Caki2 (cell line): ENCODE measurements at regions not wholly inside any gene's neighbourhood (a gene's known extent, or its start where the extent isn't known, plus 50 kb on each side); places are given as distances from the start of the nearest gene placed in this dataset.
A peak's percentile ranks its signal among the peaks of the same experiment; 100 is the strongest.

Experiments used
- DNase-seq: peaks from one replicate; pipeline ENCODE4 v3.0.0-alpha.2; 2015; ENCODE audit warnings: low read depth
- in situ Hi-C: cut with HindIII; loops from 2 replicates; pipeline ENCODE4 v1.10.0; 2016; ENCODE audit warnings: low sequenced_read_pairs, low pct_unique_long_range_greater_than_20kb, mixed read lengths

DNA sequence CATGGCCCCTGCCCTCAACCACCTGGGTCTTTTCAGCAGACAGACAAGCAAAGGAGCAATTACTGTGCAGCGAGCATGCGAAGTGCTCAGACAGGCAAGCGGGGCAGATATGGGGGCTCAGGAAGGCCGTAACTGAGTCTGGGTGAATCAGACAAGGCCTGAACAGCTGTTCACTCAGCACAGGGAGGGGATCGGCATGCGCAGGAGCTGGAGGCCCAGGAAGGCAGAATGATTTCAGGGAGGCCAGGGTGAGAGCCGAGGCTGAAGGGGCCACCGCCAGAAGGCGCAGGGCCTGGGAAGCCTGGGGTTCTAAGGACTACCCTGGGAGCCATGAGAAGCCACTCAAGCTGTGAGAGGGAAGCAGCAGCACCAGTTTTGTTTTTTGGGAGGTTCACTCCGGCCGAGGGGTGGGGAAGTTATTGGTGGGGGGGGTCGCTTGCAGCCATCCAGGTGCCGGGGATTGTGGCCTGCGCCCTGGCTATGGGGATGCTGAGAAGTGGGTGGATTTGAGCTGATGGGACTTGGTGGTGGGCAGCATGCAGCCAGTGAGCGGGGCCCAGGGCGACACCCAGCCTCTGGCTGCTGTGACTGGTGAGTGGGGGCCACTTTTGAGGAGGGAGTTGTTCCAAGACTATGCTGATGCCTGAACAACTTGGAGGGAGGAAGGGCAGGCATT, 132.2 kb downstream of the TSN start:
- in situ Hi-C loops: no loop called here
- no peak for DNase-seq

DNA sequence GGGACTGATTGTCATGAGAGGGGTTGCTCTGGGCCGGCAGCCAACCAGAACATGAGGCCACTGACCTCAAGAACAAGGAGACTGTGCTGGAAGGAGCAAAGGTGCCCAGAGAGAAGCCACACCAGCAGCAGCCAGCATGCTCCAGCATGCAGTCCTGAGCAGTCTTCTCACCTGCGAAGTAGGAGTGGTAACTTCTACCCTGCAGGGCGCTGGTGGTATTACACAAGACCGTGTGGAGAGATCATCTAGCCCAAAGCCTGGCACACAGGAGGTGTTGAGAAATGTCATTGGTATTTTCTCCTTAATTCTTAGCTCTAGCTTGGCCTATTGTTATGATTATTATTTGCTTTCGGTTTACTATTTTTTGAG, 132.7 kb downstream of the TSN start:
- in situ Hi-C loops: no loop called here
- no peak for DNase-seq

DNA sequence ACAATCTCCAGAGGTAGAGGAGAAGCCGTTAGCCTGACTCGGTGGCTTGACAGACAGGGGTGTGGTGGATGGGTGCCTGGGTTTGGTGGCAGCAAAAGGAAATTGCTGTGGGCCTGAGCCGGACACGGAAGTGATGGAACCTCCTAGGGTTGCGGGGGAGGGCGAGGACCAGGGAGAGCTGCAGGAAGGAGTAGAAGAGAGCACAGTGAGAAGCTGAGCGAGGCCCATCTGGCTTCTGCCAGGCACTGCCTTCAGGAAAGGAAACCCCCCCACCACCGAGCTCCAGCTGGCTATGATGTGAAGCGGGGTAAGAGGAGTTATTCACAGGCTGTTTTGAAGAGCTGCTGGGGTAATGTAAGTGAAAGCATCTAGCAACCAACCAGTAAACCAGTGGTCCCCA, 134.6 kb downstream of the TSN start:
- in situ Hi-C loops: no loop called here
- no peak for DNase-seq

DNA sequence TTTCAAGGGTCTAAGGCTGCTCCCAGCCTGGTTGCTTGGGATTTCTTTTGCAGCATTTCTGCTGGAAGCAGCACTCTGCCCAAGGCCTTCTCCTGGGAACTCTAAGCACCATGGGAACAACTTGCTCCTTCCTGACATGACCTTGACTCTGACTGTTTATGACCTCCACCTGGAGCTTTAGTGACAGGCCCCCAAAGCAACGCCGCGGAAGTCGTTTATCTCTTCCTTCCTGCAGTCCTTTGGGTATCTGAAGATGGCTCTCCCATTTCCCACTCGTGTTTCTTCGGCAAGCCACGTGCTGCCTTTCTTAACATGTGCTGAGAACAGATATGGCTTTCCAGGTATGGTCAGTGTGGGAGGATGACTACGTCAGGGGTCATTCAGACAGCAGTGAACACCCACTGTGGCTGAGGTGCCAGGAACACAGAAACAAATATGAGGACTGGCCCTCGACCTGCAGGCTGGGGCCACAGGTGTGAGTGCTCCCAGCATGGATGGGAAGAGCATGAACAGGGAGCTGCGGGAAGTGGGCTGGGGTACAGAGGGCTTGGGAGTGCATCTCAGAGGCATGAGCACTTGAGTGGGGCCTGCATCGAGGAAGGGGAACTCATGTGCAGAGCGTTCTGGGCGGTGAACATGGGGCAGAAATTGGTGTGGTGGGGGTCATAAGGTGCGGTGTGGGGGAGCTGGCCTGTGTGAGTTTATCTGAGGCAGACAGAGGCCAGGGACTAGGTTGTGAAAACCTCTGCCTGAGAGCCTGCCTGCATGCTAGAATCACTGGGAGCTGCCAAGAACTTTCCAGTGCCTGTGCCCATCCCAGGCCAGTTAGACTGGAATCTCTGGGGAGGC, 140.5 kb downstream of the TSN start:
- in situ Hi-C loops: no loop called here
- no peak for DNase-seq

DNA sequence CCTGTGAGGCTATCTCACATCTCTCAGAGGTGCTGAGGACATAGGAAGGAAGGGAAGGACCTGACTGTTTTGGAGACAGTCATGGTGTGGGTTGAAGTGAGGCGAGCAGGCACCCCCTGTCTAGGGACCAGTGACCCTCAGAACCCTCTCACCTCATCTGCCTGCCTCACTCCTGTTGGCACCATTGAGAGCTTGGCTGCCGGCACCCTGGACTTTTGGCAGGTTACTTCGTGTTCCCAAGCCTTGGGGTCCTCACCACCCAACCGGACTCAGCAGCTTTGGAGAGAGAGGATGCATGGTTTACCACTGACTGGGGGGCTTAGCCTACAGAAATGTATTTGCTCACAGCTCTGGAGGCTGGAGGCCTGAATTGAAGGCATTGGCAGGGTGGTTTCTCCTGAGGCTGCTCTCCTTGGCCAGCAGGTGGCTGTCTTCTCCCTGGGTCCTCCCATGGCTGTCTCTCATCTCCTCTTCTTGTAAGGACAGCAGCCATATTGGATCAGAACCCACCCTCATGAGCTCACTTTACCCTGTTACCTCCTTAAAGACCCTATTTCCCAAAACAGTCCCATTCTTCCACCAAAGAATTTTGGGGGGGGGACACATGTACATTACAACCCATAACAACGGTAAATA, 142.0 kb downstream of the TSN start:
- in situ Hi-C loops: no loop called here
- DNase-seq: peak; percentile 27

DNA sequence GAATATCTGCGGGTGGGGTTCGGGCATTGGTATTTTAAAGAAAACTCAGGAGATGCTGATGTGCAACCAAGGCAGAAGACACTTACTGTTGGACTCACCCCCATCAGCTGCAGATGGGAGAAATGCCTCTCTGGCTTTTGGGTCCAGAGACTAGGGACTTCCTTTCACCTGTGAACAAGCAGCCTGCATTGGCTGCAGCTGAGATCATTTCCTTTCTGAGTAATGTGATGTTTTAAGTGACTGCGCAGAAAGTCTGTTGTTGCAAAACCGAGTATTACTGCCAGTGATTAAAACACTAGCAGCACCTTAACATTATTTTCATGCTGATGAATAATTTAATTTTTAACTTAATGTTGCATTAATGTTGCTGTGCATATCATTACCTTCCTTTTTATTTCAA, 143.0 kb downstream of the TSN start:
- in situ Hi-C loops: no loop called here
- DNase-seq: no peak

DNA sequence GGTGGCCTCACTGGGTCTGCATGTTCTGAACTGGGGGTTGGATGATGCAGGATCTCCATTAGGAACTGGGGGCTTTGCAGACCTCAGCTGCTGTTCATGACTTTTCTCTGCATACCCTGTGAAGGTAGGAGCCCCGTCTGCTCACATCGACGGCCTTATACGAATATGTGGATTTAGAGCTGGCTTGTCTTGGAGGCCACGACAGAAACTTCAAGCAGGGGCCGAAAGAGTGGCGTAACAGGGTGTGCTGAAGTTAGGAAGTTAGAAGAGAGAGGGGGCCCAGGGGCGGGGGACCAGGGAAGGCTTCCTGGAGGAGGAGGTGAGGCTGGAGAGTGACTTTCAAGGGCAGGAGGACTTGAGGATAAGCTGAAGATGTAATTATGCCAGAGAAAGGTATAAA, 144.9 kb downstream of the TSN start:
- no peak for DNase-seq
- in situ Hi-C loops: no loop called here

DNA sequence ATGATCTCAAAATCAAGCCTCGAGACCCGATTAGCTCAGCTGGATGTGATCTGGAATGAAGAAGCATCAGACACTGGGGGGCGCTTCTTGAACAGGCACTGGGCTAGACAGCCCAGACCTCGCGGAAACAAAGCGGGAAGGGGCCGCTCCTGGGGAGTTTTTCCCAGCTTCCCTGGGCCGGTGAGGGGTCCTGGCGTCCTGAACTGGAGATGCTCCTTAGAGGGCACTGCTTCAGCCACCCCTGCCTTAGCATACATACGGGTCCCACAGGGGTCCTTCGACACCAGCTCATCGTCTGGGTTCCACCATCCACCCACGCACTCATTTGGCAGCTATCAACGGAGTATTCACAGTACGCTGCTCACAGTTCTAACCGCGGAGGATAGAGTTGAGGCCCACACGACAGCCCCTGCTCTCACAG, 146.7 kb downstream of the TSN start:
- no peak for DNase-seq
- in situ Hi-C loops: no loop called here

DNA sequence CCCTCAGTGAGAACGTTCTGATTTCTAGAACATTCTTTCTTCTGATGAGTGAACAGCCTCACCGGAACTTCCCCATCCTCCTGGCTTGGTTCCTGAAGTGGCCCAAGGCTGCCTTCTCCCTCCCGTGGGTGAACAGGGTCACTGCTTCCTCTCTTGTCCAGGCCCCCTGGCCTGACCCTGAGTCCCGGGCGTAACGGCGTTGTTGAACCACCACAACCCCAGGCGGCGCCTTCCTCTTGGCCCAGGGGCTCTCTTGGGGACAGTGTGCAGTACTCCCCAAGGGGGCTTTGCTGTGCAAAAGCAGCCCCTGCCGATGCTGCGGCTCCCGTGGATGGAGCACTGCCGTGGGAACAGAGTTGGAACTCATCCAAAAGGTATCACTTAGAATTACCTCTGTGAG, 147.2 kb downstream of the TSN start:
- in situ Hi-C loops: no loop called here

DNA sequence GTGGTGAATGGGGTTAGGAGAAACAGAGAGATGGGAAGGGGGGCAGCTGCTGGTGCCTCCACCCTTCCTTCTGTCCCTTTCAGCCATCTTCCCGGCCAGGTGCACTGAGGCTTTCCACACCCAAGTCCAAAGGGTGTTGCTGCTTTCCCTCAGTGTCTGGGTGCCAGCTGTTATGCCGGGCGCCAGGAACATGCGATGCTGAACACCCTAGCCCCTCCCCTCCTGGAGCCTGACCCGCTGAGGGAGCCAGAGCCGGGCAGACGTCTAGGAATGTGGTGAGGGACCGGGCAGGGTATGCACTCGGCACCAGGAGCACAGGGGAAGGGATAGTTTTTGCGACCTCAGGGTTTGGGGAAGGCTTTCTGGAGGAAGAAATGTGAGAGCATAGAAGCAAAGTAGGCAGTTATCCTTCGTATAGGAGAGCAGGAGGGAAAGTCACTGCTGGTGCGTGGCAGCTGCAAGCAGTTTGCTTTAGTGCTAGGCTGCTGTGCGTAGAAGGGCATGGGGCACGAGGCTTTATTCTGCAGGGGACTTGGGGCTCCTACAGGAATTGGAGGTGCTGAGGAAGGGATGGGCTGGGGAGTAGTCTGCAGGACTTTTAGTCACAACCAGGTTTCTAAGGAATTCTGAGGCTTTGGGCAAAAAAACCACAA, 147.7 kb downstream of the TSN start:
- in situ Hi-C loops: no loop called here
- DNase-seq: no peak

More for the DNA sequence above, 147.2 kb downstream of the TSN start:
- no peak for DNase-seq

DNA sequence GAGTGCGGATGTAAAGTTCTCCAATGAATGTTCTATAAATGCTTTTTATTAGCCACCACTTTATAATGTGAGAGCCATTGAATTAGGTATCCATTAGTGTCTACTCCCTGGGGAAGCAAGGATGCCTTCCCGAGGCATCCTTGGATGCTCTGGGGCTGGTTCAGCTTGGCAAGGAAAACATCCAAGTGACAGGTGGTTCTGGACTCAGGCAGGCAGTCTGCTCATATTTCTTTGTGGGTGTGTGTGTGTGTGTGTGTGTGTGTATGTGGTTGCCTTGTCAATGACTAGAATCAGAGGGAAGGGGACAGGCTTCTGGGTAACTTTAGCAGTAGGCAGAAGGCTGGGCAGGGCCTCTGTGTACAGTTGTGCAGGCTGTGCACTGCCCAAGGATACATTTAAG, 149.2 kb downstream of the TSN start:
- in situ Hi-C loops: no loop called here
- DNase-seq: no peak

DNA sequence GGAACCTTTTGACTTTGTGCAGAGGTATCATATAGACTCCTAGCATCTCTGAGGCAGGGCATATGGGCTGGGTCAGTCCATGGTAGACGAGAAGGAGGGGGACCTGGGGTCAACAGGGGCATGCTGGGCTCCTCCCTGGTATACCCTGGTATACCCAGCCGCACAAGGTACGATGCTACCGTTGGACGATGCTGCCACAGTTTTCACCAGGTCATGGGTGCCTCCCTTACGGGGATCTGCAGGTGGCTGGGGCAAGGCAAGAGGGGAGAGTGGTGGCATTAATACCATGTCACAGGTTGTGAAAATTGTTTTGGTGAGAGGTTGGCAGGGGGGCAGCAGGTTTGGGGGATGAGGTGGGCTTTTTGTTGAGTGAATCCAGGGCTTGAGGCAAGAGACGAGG, 149.8 kb downstream of the TSN start:
- DNase-seq: no peak
- in situ Hi-C loops: no loop called here

DNA sequence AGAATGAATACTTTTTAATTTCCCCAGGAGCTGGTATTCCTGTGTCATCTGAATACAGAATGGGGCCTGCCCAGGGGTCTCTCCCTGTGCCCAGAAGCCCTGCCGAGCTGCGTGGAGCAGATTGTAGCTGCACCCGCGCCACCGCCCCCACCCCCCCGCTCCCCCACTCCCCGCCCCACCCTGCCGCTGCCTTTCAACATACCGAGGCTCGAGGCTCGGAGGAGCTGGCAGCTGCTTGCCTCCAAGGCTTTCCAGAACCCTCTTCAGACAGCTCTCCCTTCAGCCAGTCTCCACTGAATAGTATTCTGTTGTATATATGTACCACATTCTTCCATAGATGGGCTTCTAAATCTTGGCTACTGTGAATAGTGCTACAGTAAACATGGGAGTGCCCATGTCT, 150.7 kb downstream of the TSN start:
- in situ Hi-C loops: no loop called here
- no peak for DNase-seq

DNA sequence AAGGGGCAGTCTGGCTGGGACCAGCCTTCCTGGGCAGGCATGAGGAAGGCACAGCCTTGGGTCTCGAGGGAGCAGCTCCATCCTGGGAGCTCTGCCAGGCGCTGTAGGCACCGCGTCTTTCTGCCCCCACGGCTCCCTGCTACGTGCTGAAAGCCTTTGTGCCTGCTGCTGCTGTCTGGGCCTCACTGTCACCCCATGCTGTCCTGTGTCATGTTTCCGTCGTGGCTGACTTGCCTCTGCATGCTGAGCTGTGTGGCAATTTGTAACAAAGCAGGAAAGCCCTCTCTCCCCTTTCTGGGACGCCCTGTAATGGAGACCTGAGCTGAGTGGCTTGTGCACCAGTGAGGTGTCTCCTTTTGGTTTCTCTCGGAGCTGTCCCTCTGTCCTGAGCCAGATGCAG, 152.5 kb downstream of the TSN start:
- in situ Hi-C loops: no loop called here
- no peak for DNase-seq

DNA sequence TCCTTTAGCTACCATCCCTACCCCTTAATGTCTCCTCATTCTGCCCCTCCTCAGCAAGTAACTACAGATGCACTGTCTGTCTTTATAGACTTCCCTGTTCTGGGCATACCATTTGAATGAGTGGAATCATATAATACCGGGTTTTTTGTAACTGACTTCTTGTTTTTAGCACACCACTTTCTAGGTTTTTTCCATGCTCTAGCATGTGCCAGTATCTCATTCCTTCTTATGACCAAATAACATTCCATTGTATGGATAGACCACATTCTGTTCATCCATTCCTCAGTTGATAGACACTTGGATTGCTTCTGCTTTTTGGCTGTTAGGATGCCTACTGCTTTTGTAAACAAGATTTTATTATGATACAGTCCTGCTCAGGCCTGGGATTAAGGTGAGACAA, 154.7 kb downstream of the TSN start:
- no peak for DNase-seq

DNA sequence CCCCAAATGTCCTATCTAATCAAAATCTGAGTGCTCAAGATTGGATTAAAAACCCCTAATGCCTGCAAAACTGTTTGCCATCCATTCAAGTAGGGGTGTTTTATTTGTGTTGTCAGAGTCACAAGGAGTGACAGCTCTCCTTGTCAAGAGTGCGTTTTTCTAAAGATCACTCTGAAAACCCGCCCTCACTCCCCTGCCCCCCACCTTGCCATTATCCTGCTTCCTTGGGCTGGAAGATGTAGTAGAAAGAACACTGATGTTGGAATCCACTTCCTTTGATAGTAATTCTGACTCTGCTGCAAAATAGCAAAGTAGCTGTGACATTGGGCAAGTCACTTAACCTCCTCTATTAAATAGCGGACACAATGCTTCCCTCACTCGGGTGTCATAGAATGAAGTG, 155.6 kb downstream of the TSN start:
- DNase-seq: no peak
- in situ Hi-C loops: no loop called here

More for the DNA sequence above, 154.7 kb downstream of the TSN start:
- in situ Hi-C loops: no loop called here

DNA sequence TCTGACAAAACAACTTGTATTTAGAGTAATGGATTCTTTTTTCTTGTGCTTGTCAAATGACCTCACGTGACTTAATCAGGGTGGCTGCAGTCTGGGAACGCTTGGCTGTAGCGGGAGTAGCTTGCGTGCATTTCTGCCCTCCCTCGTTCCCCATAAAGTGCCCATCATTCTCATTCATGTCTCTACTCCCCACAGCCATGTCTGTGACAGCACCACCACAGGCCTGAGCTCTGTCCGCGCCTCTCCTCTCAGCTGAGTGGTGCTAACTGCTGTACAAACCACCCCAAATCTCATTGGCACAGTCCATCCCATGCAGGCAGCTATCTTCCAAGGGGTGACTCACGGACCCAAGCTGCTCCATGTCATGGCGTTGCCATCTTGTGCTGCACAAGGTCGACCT, 161.7 kb downstream of the TSN start:
- no peak for DNase-seq
- in situ Hi-C loops: no loop called here

DNA sequence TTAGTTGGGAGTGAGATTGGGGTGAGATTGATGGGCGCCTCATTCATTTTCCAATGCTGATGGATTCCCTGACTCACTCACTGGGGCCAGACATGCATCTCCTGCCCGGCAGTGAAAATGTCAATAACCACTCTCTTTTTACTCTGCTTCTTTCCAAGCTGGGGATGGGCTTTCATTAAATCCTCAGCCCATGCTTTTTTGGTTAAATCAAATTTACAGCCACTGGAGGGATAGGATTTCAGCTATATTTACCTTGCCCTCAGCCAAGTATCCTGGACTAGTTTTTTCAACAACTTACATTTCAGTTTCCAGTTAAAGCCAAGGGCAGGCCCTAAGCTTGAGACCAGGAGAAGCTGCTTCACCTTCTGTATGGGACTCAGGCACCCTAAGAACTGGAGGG, 162.8 kb downstream of the TSN start:
- DNase-seq: no peak
- in situ Hi-C loops: no loop called here

DNA sequence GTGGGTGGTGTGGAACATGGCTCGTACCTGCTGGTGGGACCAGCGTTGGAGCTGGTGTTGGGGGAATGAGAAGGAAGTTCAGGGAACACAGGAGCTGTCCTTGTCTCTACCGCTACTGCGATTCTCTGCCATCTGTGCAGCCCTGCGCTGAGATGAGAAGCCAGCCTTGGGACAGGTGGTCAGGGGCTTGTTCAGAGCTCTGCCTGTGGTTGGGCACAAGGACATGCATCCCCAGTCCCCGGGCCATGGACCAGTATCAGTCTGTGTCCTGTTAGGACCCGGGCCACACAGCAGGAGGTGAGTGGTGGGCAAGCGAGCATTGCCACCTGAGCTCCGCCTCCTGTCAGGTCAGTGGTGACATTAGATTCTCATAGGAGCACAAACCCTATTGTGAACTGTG, 164.4 kb downstream of the TSN start:
- no peak for DNase-seq
- in situ Hi-C loops: no loop called here
